Testis (tissue), 2 donors: ENCODE measurements at regions not wholly inside any gene's neighbourhood (a gene's known extent, or its start where the extent isn't known, plus 50 kb on each side); places are given as distances from the start of the nearest gene placed in this dataset.

Experiments
- POLR2A ChIP-seq: fragments of 450-650 bp; IDR thresholded peaks from one replicate; pipeline ENCODE4 v1.6.1; 2017; ENCODE audit warnings: antibody characterized with exemption, mild to moderate bottlenecking, moderate library complexity
- TF ChIP-seq, protein P1 (sequence below), 3 experiments: fragments of 450-650 bp in 2 of 3; fragments of 200-600 bp in 1 of 3; sonication (generic) in 1 of 3; IDR thresholded peaks; one replicate each; pipeline ENCODE4 v1.5.1; 2016 to 2019; ENCODE audit warnings: antibody characterized with exemption in 3 of 3, mild to moderate bottlenecking in 2 of 3, moderate library complexity in 1 of 3

DNA sequence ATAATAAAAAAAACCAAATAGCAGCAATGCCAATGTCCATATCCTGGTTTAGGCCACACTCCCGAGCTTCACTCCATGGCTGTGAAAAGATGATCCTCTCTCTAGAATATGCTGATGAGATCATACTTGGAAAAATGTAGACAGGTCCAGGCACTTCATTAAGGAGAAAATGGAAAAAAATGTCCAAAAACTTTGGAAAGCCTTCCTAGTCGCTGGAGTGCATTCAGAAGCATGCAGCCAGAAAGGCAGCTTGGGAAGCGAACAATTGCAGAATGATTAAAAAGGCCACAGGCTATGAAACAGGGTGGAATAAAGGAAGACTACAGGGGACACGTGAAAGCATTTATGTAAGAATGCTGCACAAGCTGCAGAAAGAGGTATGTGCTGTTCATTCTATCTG lies 165.6 kb upstream of the HCCS start:
- no peak for TF ChIP-seq POLR2A
- TF ChIP-seq, protein P1, sequence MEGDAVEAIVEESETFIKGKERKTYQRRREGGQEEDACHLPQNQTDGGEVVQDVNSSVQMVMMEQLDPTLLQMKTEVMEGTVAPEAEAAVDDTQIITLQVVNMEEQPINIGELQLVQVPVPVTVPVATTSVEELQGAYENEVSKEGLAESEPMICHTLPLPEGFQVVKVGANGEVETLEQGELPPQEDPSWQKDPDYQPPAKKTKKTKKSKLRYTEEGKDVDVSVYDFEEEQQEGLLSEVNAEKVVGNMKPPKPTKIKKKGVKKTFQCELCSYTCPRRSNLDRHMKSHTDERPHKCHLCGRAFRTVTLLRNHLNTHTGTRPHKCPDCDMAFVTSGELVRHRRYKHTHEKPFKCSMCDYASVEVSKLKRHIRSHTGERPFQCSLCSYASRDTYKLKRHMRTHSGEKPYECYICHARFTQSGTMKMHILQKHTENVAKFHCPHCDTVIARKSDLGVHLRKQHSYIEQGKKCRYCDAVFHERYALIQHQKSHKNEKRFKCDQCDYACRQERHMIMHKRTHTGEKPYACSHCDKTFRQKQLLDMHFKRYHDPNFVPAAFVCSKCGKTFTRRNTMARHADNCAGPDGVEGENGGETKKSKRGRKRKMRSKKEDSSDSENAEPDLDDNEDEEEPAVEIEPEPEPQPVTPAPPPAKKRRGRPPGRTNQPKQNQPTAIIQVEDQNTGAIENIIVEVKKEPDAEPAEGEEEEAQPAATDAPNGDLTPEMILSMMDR (IDR thresholded peaks at IDR 0.05): no peak
